HG02870 (cell line): ENCODE measurements at regions not wholly inside any gene's neighbourhood (a gene's known extent, or its start where the extent isn't known, plus 50 kb on each side); places are given as distances from the start of the nearest gene placed in this dataset.
"Not testable (repeated sequence)": the region's sequence is repeated elsewhere in the genome, so short reads cannot be mapped to it uniquely, and the experiment has no call there.

Source experiments
- ATAC-seq: cut with Tn5 transposase; IDR thresholded peaks from one replicate; pipeline ENCODE4 v1.9.1; 2021; ENCODE audit warnings: mild to moderate bottlenecking, moderate library complexity; ENCODE audit not compliant: unreplicated experiment

DNA sequence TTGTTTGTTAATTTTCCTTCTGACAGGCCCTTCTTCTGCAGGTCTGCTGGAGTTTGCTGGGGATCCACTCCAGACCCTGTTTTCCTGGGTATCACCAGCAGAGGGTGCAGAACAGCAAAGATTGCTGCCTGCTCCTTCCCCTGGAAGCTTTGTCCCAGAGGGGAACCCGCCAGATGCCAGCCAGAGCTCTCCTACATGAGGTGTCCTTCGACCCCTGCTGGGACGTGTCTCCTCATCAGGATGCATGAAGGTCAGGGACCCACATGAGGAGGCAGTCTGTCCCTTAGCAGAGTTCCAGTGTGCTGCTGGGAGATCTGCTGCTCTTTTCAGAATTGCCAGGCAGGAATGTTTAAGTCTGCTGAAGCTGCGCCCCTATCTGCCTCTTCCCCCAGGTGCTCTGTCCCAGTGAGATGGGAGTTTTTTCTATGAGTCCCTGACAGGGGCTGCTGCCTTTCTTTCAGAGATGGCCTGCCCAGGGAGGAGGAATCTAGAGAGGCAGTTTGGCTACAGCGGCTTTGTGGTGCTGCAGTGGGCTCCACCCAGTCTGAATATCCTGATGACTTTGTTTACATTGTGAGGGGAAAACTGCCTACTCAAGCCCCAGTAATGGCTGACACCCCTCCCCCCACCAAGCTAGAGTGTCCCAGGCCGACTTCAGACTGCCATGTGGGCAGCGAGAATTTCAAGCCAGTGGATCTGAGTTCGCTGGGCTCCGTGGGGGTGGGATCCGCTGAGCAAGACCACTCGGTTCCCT, 772.0 kb upstream of the FAM174A start:
- ATAC-seq: no peak

DNA sequence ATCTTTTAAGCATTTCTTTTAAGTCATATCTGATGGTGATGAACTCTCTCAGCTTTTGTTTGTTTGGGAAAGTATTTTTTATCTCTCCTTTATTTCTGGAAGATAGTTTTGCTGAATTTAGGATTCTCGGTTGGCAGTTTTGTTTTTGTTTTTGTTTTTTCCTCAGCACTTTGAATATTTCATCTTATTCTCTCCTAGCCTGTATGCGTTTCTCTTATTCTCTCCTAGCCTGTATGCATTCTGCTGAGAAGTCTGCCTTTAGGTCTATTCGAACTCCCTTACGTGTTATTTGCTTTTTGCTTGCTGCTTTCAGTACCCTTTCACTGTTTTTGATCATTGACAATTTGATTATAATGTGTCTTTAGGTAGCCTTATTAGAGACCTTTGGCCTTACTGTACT, 787.8 kb upstream of the FAM174A start:
- no peak for ATAC-seq

DNA sequence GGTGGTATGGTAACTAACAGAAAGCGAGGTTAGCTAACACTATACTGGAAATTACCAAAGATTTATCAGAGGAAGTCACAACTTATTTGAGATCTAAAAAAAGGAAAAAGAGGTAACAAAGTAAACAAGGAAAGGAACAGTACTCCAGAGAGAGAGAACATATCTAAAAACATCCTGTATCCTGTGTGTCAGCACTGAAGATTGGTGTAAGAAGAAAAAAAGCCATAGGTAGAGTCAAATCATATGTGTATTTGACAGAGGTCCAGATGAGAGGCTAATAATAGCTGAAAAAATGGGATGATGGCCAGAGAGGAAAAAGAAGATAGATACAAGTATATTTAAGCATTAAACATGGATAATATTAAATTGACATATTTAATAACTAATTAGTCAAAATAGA, 802.0 kb upstream of the FAM174A start:
- not testable (repeated sequence) for ATAC-seq

DNA sequence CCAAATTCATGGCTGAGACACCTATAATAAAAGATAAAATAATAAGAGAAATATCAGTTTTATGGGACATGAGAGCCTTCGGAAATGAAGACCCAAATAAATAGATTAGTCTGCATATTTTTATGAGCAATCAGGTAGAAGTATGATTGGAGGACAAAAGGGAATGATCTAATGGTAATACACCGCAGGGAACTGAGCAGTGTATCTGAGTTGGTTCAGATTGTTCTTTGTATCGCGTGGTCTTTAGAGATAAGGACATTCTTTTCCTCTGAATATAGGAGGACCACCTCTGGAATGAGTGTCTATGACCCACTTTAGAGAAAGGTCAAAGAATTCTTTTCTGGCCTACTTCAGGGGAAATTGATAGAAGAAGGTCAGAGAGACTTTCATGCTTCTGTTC, 801.8 kb upstream of the CHD1 start:
- ATAC-seq: not testable (repeated sequence)

DNA sequence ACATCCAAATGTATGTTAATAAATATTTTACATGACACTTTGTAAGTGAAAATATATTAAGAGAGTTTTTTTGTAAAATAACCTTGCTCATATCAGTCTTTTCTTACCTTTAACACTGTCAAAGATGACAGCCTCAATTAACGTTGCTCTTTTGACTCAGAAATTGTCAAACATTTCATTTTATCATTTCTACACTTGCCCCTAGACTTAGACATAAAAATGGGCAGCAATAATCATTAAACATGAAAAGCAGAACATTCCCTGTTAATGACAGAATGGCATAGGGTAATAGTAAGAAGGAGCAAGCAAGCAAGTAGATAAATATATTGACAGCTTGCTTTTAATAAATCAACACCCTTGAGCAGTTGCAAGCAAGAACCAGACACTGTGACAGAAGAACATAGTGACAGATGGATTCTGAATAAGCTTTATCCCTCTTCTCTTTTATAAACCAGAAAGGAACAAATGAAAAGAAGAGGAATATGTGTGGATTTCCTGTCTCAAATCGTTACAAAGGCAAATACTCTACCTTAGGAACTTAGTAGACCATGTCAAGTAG, 796.0 kb upstream of the CHD1 start:
- ATAC-seq: no peak

DNA sequence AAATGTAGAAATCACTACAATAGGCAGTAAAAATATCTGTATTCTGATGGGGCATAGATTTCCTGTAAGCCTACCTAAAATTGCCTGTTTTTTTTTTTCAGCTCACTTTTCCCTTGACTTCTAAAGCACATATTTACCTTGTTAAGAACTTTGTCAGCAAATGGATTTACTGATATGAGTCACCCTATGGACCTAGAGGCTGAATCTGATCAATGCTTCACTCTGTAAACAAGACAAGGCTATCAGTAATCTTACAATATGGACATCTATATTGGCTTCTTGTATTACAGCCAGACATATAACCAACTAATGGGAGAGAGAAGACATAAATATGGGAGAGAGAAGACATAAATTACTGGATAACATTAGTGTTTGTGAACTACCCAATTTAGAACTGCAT, 792.7 kb upstream of the CHD1 start:
- no peak for ATAC-seq

DNA sequence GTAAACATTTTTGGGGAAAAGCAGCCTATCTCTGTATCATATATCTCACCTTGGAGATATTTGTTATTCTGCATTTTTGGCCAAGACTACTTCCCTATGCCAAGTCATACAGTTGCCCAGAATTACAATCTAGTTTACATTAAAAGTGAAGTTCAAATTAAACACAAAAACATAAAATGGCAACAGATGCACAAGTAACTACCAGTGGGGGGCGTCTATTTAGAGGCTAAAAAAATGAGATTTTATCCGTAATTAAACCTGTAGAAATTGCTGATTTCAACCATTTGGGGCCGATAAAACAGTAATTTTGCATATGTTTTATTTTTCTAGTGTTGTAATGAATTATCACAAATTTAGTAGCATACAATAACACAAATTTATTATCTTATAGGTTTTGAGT, 787.1 kb upstream of the CHD1 start:
- ATAC-seq: no peak

DNA sequence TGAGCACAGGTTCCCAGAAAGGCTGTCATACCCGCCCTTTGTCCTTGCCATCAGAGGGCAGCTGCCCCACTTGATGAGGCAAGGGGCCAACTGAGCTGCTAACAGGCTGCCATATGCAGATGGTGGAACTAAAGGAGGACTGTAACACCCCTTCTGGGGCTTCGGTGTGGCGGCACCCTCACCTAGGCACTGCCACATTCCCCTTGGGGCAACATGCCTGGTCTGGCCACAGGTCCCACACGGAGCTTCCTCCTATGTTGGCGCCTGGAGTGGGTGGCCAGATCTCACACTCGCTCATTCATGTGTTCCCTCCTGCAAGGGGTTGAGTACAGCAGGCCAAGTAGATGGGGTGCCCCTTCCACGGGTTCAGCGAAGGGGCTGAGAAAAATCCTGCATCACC, 777.4 kb upstream of the CHD1 start:
- ATAC-seq: no peak

DNA sequence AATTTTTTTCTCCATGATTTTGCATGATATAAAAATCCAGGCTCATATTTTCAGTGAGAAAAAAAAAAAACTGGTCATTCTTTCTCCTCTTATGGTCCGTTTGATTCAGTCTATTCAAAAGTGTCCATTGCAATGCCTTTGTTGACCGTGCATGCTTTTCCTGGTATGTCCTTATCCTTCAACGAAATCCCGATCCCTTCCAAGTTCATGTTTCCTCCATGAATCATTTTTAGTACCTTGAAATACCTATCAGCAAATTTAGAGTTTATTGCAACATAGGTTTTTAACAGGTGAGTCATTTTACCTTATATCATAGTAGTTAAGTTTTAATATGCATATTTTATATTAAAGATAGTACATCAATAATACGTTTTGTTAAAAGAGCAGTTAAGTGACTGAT, 773.8 kb upstream of the CHD1 start:
- ATAC-seq: no peak

DNA sequence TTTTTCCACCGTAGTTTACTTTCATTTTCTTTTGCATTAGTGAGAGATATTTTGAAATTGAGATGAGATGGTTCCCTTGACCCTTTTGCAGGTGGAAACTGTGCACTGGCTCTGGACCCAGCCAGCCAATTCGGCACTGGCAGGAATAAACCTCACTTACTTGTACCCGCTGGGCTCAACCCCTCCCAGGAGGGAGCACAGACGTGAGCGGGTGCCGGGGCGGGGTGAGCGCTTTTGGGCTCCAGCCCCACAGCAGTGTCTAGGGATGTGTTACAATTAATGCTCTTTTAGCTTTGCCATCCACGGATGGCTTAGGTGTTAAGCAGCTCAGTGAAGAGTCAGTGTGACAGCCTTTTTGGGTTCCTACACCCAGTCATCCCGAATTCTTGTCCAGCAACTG, 766.1 kb upstream of the CHD1 start:
- ATAC-seq: no peak

DNA sequence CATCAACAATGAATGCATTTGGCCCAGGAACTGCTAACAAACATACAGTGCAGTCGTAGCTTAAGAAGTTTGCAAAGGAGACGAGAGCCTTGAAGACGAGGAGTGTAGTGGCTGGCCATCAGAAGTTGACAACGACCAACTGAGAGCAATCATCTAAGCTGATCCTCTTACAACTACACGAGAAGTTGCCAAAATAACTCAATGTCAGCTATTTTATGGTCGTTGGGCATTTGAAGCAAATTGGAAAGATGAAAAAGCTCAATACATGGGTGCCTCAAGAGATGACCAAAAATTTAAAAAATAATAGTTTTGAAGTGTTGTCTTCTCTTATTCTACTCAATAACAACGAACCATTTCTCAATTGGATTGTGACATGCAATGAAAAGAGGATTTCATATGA, 757.7 kb upstream of the CHD1 start:
- no peak for ATAC-seq

DNA sequence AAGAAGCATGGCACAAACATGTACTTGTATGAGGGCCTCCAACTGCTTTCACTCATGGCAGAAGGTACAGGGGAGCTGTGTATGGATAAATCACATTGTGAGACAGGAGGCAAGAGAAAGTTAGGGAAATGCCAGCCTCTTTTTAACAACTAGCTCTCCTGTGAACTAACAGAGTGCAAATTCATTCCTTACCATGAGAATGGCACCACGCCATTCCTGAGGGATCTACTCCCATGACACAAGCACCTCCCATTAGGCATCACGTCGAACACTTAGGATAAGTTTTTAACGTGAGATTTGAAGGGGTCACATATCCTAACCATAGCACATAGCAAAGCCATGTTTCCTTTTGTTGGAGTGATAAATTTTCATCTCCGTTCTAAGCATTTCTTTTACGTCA, 747.2 kb upstream of the CHD1 start:
- ATAC-seq: no peak

DNA sequence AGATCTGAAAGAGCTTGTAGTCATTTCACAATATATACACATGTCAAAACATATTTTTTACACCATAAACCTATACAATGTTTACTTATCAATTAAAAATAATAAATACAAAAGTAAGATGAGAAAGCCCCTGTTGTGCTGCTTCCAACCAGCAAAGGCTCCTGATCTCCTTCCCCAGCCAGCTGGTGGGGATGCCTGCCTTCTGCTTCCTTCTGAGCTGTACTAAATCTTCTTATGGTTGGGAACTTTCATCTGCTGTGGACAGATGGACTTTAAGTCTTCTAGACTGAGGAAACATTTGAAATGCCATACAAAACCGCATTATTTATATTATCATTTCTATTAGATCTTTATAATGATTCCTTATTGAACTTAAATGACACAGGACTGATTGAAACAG, 745.3 kb upstream of the CHD1 start:
- no peak for ATAC-seq

DNA sequence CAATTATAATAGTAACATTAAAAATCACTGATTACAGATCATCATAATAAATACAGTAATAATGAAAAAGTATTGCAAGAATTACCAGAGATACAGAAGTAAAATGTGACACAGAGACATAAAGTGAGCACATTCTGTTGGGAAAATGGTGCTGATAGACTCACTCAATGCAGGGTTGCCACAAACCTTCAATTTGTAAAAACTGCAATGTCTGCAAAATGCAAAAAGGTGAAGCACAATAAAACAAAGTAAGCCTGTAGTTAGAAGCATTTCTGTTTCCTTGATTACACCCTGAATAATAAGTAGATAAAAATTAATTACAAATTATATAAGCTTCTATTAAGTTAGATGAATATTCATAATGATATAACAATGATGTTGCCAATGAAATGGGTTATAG, 736.2 kb upstream of the CHD1 start:
- no peak for ATAC-seq

DNA sequence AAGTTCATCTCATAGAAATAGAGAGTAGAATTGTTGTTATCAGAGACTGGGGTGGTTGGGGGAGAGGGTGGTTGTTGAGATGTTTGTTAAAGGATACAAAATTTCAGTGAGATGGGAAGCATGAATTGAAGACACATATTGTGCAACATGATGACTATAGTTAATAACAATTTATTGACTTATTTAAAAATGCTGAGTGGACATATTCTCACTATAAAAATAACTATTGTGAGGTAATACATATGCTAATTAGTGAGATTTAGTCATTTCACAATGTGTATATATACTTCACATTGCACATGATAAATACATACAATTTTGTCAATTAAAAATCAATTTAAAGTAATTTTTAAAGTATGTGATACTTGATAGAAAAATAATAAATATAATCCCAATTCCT, 722.5 kb upstream of the CHD1 start:
- no peak for ATAC-seq

DNA sequence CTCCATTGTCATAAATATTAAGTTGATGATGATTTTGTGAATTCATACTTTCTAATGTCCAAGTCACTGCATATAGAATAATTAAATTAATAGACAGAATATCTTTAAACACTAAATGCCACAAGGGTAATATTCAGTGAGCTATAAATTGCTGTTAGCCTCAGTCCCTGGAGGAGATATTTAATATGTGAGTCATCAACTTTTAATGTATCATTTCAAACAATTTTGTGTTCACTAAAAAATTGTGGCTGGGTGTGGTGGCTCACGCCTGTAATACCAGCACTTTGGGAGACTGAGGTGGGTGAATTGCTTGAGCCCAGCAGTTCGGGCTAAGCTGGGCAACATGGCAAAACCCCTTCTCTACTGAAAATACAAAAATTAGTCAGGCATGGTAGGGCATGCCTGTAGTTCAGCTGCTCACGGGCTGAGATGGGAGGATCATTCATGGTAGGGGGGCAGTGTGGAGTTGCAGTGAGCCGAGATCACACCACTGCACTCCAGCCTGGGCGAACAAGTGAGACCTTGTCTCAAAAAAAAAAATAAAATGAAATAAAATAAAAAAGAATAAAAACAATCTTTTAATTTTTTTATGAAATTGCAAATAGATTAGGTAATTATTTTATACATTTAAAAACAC, 717.3 kb upstream of the CHD1 start:
- ATAC-seq: no peak

DNA sequence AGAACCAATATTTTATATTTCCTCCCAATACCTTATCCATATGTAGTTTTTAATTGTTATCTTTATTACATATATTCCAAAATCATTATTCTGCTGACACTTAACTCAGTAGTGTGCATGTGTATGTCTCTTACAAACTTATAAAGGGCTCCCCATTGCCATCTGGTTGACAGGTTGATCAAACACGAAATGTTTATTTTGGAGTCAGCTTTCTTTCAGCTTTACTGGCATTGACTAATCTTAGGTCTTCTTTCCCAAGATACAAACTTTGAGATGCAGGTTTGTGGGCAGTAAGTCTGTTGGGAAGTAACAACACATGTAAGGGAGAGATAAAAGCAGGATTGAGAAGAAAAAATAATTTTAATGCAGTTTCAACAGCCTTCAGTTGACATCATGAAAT, 716.0 kb upstream of the CHD1 start:
- ATAC-seq: no peak

DNA sequence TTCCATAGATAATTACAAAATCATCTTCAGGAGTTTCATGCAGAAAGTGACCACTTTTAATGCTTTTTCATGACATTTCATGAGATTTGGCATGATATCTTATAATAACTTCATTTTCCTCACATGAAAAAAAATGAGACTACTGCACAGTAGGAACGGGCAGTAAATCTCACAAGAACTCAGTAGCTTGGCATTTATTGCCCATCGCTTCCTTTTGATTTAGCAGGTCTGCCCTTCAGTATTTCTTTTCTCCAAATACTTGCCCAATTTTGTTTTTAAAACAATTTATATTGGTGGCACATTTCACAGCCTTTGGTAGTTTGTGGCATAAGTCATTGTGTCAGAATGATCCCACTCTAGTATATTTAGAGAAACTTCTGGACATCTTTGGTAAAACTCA, 711.8 kb upstream of the CHD1 start:
- ATAC-seq: no peak

DNA sequence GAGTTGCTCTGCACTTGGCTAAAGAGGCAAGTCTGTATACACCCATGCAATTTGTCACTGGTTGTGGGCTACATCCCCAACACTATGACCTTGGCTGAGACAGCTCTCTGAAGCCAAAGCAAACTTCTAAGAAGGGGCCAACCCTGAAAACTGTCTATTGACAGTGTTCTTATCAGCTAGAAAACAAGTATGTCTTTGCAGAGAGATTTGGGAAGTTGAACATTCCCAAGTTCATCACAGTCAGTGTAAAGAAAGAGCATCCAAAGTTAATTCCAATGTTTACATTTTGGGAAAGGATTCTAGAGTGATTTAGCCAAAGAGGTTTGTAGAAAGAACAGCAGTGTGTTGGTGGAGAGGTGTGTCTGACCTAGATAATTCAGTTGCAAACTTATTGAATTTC, 711.1 kb upstream of the CHD1 start:
- no peak for ATAC-seq

DNA sequence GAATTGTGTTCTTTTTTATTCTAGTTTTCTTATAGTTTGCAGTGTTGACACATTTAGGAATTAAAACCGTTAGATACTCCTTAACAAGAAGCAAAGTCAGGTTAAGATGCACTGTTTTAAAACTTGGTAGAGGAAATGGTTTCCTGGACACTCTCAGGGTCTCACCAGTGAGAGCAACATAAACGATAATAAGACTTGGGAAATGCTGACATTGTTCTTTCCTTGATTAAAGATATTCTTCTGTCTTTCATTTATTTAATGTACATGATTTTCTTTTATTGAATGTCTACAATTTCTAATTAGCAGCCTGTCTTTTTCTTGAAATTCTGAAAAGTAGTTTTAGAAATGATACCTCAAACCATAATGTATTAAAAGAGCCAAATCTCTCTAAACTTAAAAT, 707.9 kb upstream of the CHD1 start:
- no peak for ATAC-seq

DNA sequence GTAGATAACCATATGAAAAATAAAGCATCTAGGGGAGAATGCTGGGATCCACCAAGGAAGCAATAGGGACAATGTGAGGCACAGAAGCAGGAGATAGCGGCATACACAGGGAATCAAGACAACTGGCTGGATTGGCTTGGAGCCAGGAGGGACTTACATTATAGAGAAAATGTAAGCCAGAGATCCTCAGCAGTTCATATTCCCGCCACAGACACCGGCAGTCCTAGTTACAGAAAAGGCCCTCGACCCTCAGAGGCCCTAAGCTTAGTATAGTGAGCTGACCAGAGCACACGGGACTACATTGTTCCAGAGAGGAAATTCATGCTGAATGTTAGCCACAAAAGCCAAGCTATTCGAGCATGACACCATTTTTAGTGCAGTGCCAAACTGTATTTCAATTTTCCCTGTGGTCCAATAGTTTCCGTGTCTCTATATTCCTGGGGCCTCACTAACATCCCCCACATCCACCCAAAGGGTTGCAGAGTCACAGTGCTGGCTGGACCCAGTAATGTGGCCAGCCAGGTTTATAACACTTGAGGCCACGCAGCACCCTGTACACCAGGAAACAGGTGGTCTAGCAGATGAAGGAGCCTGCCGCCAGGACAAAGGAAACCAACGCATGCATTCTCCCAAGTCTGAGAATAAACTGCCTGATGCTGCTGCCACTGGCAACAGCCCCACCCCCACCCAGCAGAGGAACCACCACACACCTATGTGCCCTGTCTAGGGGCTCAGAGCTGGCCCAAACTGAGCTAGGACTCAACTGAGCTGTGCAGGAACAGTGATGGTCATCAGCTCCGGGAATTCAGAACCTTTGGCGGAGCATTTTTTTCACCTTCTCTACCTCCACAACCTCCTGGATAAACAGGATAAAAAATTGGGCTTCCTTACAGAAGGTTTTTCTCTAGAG, 693.2 kb upstream of the CHD1 start:
- no peak for ATAC-seq

DNA sequence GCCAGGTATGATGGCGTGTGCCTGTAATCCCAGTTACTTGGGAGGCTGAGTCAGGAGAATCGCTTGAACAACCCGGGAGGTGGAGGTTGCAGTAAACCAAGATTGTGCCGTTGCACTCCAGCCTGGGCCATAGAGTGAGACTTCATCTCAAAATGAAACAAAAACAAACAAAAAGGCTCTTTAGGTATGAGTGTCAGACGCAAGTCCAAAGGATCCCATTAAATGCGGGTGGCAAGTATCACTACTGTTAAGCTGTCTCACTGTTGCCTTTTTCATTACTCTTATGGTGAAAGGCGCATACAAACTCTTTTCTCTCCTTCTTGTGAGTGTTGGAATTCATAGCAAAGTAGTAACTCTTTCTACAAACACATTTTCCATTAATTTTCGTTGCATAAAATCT, 688.5 kb upstream of the CHD1 start:
- no peak for ATAC-seq
